ENCODE measurements at regions not wholly inside any gene's neighbourhood (a gene's known extent, or its start where the extent isn't known, plus 50 kb on each side); places are given as distances from the start of the nearest gene placed in this dataset.

- in situ Hi-C loops (cut with HindIII; ENCODE audit: low sequenced_read_pairs), result no loop called here
Observed at GRCh38 chr13:105349082-105349723, 1186.3 kb downstream of the EFNB2 start.

- in situ Hi-C loops (cut with HindIII; ENCODE audit: low sequenced_read_pairs), result no loop called here
Observed at GRCh38 chr13:105346141-105346775, 1189.2 kb downstream of the EFNB2 start.

- in situ Hi-C loops (cut with HindIII; ENCODE audit: low sequenced_read_pairs), result no loop called here
Observed at GRCh38 chr13:105345730-105346129, 1189.7 kb downstream of the EFNB2 start.

GRCh38 chr13:105345131-105345530 is 1190.3 kb downstream of the EFNB2 start:
- in situ Hi-C loops (cut with HindIII; ENCODE audit: low sequenced_read_pairs), result no loop called here

GRCh38 chr13:105343134-105343806 is 1192.2 kb downstream of the EFNB2 start:
- in situ Hi-C loops (cut with HindIII; ENCODE audit: low sequenced_read_pairs), result no loop called here

- in situ Hi-C loops (cut with HindIII; ENCODE audit: low sequenced_read_pairs), result no loop called here
Observed at GRCh38 chr13:105342281-105342820, 1193.1 kb downstream of the EFNB2 start.

GRCh38 chr13:105341758-105342157 is 1193.7 kb downstream of the EFNB2 start:
- in situ Hi-C loops (cut with HindIII; ENCODE audit: low sequenced_read_pairs), result no loop called here

GRCh38 chr13:105341256-105341655 is 1194.2 kb downstream of the EFNB2 start:
- in situ Hi-C loops (cut with HindIII; ENCODE audit: low sequenced_read_pairs), result no loop called here

- in situ Hi-C loops (cut with HindIII; ENCODE audit: low sequenced_read_pairs), result no loop called here
Observed at GRCh38 chr13:105340061-105340606, 1195.3 kb downstream of the EFNB2 start.

GRCh38 chr13:105338773-105339172 is 1196.7 kb downstream of the EFNB2 start:
- in situ Hi-C loops (cut with HindIII; ENCODE audit: low sequenced_read_pairs), result no loop called here

GRCh38 chr13:105338006-105338405 is 1197.5 kb downstream of the EFNB2 start:
- in situ Hi-C loops (cut with HindIII; ENCODE audit: low sequenced_read_pairs), result no loop called here

- in situ Hi-C loops (cut with HindIII; ENCODE audit: low sequenced_read_pairs), result no loop called here
Observed at GRCh38 chr13:105336706-105337576, 1198.5 kb downstream of the EFNB2 start.

- in situ Hi-C loops (cut with HindIII; ENCODE audit: low sequenced_read_pairs), result no loop called here
Observed at GRCh38 chr13:105334211-105334610, 1201.3 kb downstream of the EFNB2 start.

- in situ Hi-C loops (cut with HindIII; ENCODE audit: low sequenced_read_pairs), result no loop called here
Observed at GRCh38 chr13:105333416-105333815, 1202.0 kb downstream of the EFNB2 start.

- in situ Hi-C loops (cut with HindIII; ENCODE audit: low sequenced_read_pairs), result no loop called here
Observed at GRCh38 chr13:105329359-105329758, 1206.1 kb downstream of the EFNB2 start.

GRCh38 chr13:105328212-105328611 is 1207.2 kb downstream of the EFNB2 start:
- in situ Hi-C loops (cut with HindIII; ENCODE audit: low sequenced_read_pairs), result no loop called here

GRCh38 chr13:105327581-105328126 is 1207.8 kb downstream of the EFNB2 start:
- in situ Hi-C loops (cut with HindIII; ENCODE audit: low sequenced_read_pairs), result no loop called here

GRCh38 chr13:105319875-105320274 is 1215.6 kb downstream of the EFNB2 start:
- in situ Hi-C loops (cut with HindIII; ENCODE audit: low sequenced_read_pairs), result no loop called here

GRCh38 chr13:105316731-105317130 is 1218.7 kb downstream of the EFNB2 start:
- in situ Hi-C loops (cut with HindIII; ENCODE audit: low sequenced_read_pairs), result no loop called here

GRCh38 chr13:105312906-105313305 is 1222.6 kb downstream of the EFNB2 start:
- in situ Hi-C loops (cut with HindIII; ENCODE audit: low sequenced_read_pairs), result no loop called here

All from DLD1 (cell line).